Loucy (cell line): ENCODE measurements at regions not wholly inside any gene's neighbourhood (a gene's known extent, or its start where the extent isn't known, plus 50 kb on each side); places are given as distances from the start of the nearest gene placed in this dataset.

ENCODE experiments used
- H2AFZ ChIP-seq: fragments of 200-600 bp; sonication (generic); 2 replicates; pipeline ENCODE4 v1.6.0; 2016; ENCODE audit warnings: antibody characterized with exemption, mild to moderate bottlenecking, low read length, moderate library complexity
- H3F3A ChIP-seq: fragments of 200-600 bp; 2 replicates; pipeline ENCODE4 v1.6.0; 2016; ENCODE audit warnings: antibody characterized with exemption, low read depth, mild to moderate bottlenecking
- H3K27me3 ChIP-seq: fragments of 200-600 bp; sonication (generic); 2 replicates; pipeline ENCODE4 v1.6.1; 2014; ENCODE audit warnings: low read length, mild to moderate bottlenecking; ENCODE audit not compliant: insufficient read depth, poor library complexity, severe bottlenecking
- H3K36me3 ChIP-seq: fragments of 200-600 bp; sonication (generic); 2 replicates; pipeline ENCODE4 v1.6.1; 2016; ENCODE audit warnings: low read length; ENCODE audit not compliant: insufficient read depth
- H3K4me1 ChIP-seq: fragments of 200-600 bp; sonication (generic); 2 replicates; pipeline ENCODE4 v1.5.1; 2014; ENCODE audit warnings: low read length, mild to moderate bottlenecking; ENCODE audit not compliant: insufficient read depth, poor library complexity, severe bottlenecking
- H3K4me2 ChIP-seq: fragments of 200-600 bp; sonication (generic); 2 replicates; pipeline ENCODE4 v1.6.0; 2014; ENCODE audit warnings: antibody characterized with exemption, low read length, low read depth, mild to moderate bottlenecking; ENCODE audit not compliant: poor library complexity, severe bottlenecking
- H3K4me3 ChIP-seq: fragments of 200-600 bp; sonication (generic); 2 replicates; pipeline ENCODE4 v1.5.1; 2014; ENCODE audit warnings: low read length, mild to moderate bottlenecking, mixed read lengths; ENCODE audit not compliant: poor library complexity, severe bottlenecking
- H3K79me2 ChIP-seq: fragments of 200-600 bp; sonication (generic); 2 replicates; pipeline ENCODE4 v1.6.1; 2014; ENCODE audit warnings: low read length; ENCODE audit not compliant: insufficient read depth
- H3K9ac ChIP-seq: fragments of 200-600 bp; sonication (generic); 2 replicates; pipeline ENCODE4 v1.6.0; 2014; ENCODE audit warnings: mild to moderate bottlenecking, low read depth, low read length, moderate library complexity; ENCODE audit not compliant: poor library complexity, severe bottlenecking
- H3K9me2 ChIP-seq: fragments of 200-600 bp; sonication (generic); replicated peaks from 2 replicates; pipeline ENCODE4 v1.6.1; 2016; ENCODE audit warnings: low read depth, low read length, mixed read lengths
- H3K9me3 ChIP-seq: fragments of 200-600 bp; sonication (generic); 2 replicates; pipeline ENCODE4 v1.6.1; 2014; ENCODE audit warnings: mild to moderate bottlenecking, antibody characterized with exemption, low read length, low read depth; ENCODE audit not compliant: insufficient read depth
- H4K20me1 ChIP-seq: fragments of 200-600 bp; sonication (generic); 2 replicates; pipeline ENCODE4 v1.6.0; 2014; ENCODE audit warnings: antibody characterized with exemption, low read length, mild to moderate bottlenecking; ENCODE audit not compliant: insufficient read depth, poor library complexity, severe bottlenecking
- EZH2phosphoT487 ChIP-seq: fragments of 200-600 bp; IDR thresholded peaks from 2 replicates; pipeline ENCODE4 v1.6.1; 2018; ENCODE audit warnings: antibody characterized with exemption, mild to moderate bottlenecking, moderate library complexity, borderline replicate concordance
- TF ChIP-seq, protein P1 (sequence below): fragments of 200-600 bp; sonication (generic); conservative IDR thresholded peaks from 2 replicates; pipeline ENCODE4 v1.5.1; 2014; ENCODE audit warnings: mild to moderate bottlenecking, antibody characterized with exemption, low read length

DNA sequence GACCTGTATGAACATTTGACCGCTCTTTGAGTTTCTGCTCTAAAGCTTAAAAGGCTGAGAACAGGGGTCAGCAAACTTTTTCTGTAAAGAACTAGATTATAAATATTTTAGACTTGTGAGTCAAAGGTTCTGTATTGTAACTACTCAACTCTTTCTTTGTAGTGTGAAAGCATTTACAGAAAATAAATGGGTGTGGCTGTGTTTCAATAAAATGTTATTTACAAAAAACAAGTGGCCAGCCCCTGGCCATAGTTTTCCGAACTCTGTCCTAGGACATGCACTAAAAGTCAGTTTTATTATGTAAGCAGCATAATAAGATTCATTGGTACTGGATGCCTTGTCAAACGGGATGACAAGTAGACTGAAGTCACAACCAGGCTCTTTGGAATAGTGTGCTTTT lies 434.9 kb downstream of the ZEB2 start:
- Histone ChIP-seq H3K27me3 (no peaks in the 10 kb centered on the region), H3K79me2 (no peaks in the 10 kb centered on the region), H2AFZ (no peak overlapping the region), H3K9ac (no peak overlapping the region), H3K36me3 (peaks cover 4% of the 10 kb centered on the region; the same call in 1 of the 2 replicates), H4K20me1 (no peaks in the 10 kb centered on the region), H3K9me2 (0 out of 2 replicates have a peak, but pooled peaks cover 6% of the 10 kb centered on the region), H3F3A (no peaks in the 10 kb centered on the region), H3K4me1 (no peaks in the 10 kb centered on the region), H3K4me3 (no peak overlapping the region), H3K9me3 (no peaks in the 10 kb centered on the region), H3K4me2 (no peak overlapping the region)
- TF ChIP-seq EZH2phosphoT487: no peak
- TF ChIP-seq, protein P1, sequence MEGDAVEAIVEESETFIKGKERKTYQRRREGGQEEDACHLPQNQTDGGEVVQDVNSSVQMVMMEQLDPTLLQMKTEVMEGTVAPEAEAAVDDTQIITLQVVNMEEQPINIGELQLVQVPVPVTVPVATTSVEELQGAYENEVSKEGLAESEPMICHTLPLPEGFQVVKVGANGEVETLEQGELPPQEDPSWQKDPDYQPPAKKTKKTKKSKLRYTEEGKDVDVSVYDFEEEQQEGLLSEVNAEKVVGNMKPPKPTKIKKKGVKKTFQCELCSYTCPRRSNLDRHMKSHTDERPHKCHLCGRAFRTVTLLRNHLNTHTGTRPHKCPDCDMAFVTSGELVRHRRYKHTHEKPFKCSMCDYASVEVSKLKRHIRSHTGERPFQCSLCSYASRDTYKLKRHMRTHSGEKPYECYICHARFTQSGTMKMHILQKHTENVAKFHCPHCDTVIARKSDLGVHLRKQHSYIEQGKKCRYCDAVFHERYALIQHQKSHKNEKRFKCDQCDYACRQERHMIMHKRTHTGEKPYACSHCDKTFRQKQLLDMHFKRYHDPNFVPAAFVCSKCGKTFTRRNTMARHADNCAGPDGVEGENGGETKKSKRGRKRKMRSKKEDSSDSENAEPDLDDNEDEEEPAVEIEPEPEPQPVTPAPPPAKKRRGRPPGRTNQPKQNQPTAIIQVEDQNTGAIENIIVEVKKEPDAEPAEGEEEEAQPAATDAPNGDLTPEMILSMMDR: no peak

DNA sequence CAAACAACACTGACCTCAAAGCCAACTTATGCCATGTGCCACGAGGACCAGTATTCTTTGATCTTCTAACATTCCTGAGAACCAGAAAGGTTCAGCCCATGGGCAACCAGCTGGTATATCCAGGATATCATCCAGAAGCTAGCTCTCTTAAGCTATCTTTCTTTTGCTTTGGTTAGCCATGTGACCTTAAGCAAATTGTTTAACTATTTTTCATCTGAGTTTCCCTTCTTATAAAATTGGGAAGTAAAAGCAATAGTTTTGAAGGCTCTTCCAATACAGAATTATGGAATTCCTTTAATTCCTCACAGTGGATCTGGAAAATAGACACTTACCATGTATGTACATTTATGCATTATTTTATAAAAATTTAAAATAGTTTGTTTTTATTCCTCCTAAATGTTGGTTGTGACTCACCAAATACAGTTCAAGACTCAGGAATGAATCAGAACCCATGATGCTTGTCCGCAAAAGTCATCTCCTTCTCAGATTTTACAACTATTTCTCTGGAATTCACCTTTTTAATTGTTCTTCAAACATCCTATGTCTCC lies 435.7 kb downstream of the ZEB2 start:
- no peak overlapping the region for H3K4me2 ChIP-seq

DNA sequence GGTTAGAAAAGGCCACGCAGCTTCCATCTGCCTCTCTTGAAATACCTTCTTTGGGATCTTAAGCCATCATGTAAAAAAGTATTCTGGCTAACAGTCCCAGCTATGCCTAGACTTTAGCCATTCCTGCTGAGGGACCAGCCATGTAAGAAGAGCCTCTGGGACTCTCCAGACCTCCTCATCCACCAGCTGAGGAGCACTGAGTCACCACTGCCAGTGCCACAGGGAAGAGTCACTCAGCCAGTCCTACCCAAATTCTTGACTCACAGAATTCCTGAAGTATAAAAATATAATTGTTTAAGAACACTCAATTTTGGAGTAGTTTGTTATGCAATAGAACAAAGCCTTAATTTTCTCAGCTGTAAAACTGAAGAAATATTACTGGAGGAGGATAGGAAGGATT lies 436.7 kb downstream of the ZEB2 start:
- H3K36me3 ChIP-seq: peaks cover 4% of the 10 kb centered on the region; the same call in 1 of the 2 replicates
- no peak overlapping the region for H3K4me3 ChIP-seq
- H3K9ac ChIP-seq: no peak overlapping the region
- no peaks in the 10 kb centered on the region for H3F3A ChIP-seq
- no peak overlapping the region for H2AFZ ChIP-seq
- no peaks in the 10 kb centered on the region for H3K9me2 ChIP-seq
- no peaks in the 10 kb centered on the region for H3K27me3 ChIP-seq
- no peak overlapping the region for H3K4me2 ChIP-seq
- H3K9me3 ChIP-seq: no peaks in the 10 kb centered on the region
- no peaks in the 10 kb centered on the region for H3K79me2 ChIP-seq
- no peaks in the 10 kb centered on the region for H3K4me1 ChIP-seq
- TF ChIP-seq EZH2phosphoT487: no peak
- TF ChIP-seq, protein P1: no peak
- no peaks in the 10 kb centered on the region for H4K20me1 ChIP-seq

More for the DNA sequence above, 435.7 kb downstream of the ZEB2 start:
- no peaks in the 10 kb centered on the region for H3K4me1 ChIP-seq
- no peak overlapping the region for H2AFZ ChIP-seq
- H3K4me3 ChIP-seq: no peak overlapping the region
- H3F3A ChIP-seq: no peaks in the 10 kb centered on the region
- no peaks in the 10 kb centered on the region for H3K79me2 ChIP-seq
- no peaks in the 10 kb centered on the region for H4K20me1 ChIP-seq
- H3K27me3 ChIP-seq: no peaks in the 10 kb centered on the region
- 0 out of 2 replicates have a peak, but pooled peaks cover 2% of the 10 kb centered on the region for H3K9me2 ChIP-seq
- TF ChIP-seq, protein P1: no peak
- no peak for TF ChIP-seq EZH2phosphoT487
- H3K9me3 ChIP-seq: no peaks in the 10 kb centered on the region
- no peak overlapping the region for H3K9ac ChIP-seq
- peaks cover 4% of the 10 kb centered on the region; the same call in 1 of the 2 replicates for H3K36me3 ChIP-seq
